ENCODE measurements at regions not wholly inside any gene's neighbourhood (a gene's known extent, or its start where the extent isn't known, plus 50 kb on each side); places are given as distances from the start of the nearest gene placed in this dataset.

DNA sequence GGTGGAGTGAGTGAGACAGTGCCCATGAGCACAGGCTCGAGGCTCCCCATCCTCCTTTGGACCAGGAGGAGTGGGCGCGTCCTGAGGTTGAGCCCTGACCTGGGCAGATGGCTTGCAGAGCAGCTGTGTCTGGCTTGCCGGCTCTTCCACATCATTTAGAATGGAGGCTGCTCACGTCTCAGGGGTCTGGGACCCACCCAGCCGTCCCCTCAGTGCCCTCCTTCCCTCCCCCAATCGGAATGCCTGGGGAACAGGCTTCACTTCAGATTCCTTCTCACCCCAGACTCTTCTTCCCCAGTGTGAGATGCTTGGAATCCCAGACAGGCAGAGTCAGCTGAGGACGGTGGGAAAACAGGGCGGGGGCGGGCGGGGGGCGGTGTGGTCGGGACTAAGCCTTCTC is 968.6 kb upstream of the ZNF722 start:
- POLR2A ChIA-PET = no interaction called here
- Histone ChIP-seq H3K9me3 (ENCODE audit: control insufficient read depth, insufficient read depth, low read length) (peaks cover 41% of the 10 kb centered on the region), H3K4me3 (ENCODE audit: low read depth, low read length) (no peak overlapping the region), H3K27ac (ENCODE audit: low read depth, low read length) (no peak overlapping the region), H3K27me3 (ENCODE audit: control insufficient read depth, insufficient read depth, low read length) (no peaks in the 10 kb centered on the region)
- TF ChIP-seq, protein P1, sequence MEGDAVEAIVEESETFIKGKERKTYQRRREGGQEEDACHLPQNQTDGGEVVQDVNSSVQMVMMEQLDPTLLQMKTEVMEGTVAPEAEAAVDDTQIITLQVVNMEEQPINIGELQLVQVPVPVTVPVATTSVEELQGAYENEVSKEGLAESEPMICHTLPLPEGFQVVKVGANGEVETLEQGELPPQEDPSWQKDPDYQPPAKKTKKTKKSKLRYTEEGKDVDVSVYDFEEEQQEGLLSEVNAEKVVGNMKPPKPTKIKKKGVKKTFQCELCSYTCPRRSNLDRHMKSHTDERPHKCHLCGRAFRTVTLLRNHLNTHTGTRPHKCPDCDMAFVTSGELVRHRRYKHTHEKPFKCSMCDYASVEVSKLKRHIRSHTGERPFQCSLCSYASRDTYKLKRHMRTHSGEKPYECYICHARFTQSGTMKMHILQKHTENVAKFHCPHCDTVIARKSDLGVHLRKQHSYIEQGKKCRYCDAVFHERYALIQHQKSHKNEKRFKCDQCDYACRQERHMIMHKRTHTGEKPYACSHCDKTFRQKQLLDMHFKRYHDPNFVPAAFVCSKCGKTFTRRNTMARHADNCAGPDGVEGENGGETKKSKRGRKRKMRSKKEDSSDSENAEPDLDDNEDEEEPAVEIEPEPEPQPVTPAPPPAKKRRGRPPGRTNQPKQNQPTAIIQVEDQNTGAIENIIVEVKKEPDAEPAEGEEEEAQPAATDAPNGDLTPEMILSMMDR (IDR thresholded peaks at IDR 0.05; ENCODE audit: low read depth, low read length) = no peak
- DNase-seq (ENCODE audit: low read depth, low spot score) = no peak
- CTCF ChIA-PET = no interaction called here

- H3K27ac ChIP-seq (ENCODE audit: low read depth, low read length) = no peak overlapping the region
- TF ChIP-seq, protein P1 (IDR thresholded peaks at IDR 0.05; ENCODE audit: low read depth, low read length) = no peak
- H3K4me3 ChIP-seq (ENCODE audit: low read depth, low read length) = no peak overlapping the region
- H3K27me3 ChIP-seq (ENCODE audit: control insufficient read depth, insufficient read depth, low read length) = no peaks in the 10 kb centered on the region
- DNase-seq (ENCODE audit: low read depth, low spot score) = no peak
- peaks cover 44% of the 10 kb centered on the region for H3K9me3 ChIP-seq (ENCODE audit: control insufficient read depth, insufficient read depth, low read length)
- ChIA-PET POLR2A (no interaction called here), CTCF (no interaction called here)
Observed at GRCh38 chr7:63031838-63032436, 966.7 kb upstream of the ZNF722 start.

- Histone ChIP-seq H3K4me3 (ENCODE audit: low read depth, low read length) (no peak overlapping the region), H3K27me3 (ENCODE audit: control insufficient read depth, insufficient read depth, low read length) (no peaks in the 10 kb centered on the region), H3K27ac (ENCODE audit: low read depth, low read length) (no peak overlapping the region), H3K9me3 (ENCODE audit: control insufficient read depth, insufficient read depth, low read length) (peaks cover 71% of the 10 kb centered on the region)
- ChIA-PET POLR2A (no interaction called here), CTCF (no interaction called here)
- no peak for DNase-seq (ENCODE audit: low read depth, low spot score)
- TF ChIP-seq, protein P1 (IDR thresholded peaks at IDR 0.05; ENCODE audit: low read depth, low read length) = no peak
Observed at GRCh38 chr7:63037242-63037641, 961.4 kb upstream of the ZNF722 start.

DNA sequence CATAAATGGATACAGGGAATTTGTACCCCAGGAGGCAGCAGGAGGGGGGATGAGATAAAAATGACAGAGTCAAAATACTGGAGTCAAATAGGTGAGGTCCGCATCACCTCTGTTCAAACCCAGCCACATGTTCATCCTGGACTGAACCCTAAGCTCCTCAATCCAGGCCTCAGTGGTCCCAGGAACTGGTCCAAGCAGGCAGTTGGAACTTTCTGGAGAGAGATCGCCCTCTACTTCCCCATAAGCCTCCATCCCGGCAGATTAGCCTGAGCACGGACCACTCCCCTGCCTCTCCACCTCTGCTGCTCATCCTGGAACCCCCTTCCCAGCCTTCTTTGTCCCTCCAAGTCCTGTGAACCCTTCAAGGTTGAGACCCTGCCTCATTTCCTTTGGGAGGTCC is 959.7 kb upstream of the ZNF722 start:
- ChIA-PET POLR2A (no interaction called here), CTCF (no interaction called here)
- H3K9me3 ChIP-seq (ENCODE audit: control insufficient read depth, insufficient read depth, low read length) = peaks cover 77% of the 10 kb centered on the region
- TF ChIP-seq, protein P1 (IDR thresholded peaks at IDR 0.05; ENCODE audit: low read depth, low read length) = no peak
- no peak overlapping the region for H3K27ac ChIP-seq (ENCODE audit: low read depth, low read length)
- H3K27me3 ChIP-seq (ENCODE audit: control insufficient read depth, insufficient read depth, low read length) = no peaks in the 10 kb centered on the region
- no peak for DNase-seq (ENCODE audit: low read depth, low spot score)
- H3K4me3 ChIP-seq (ENCODE audit: low read depth, low read length) = no peak overlapping the region

- TF ChIP-seq, protein P1 (IDR thresholded peaks at IDR 0.05; ENCODE audit: low read depth, low read length) = no peak
- no peak overlapping the region for H3K27ac ChIP-seq (ENCODE audit: low read depth, low read length)
- no peak for DNase-seq (ENCODE audit: low read depth, low spot score)
- CTCF ChIA-PET = no interaction called here
- H3K27me3 ChIP-seq (ENCODE audit: control insufficient read depth, insufficient read depth, low read length) = no peaks in the 10 kb centered on the region
- H3K9me3 ChIP-seq (ENCODE audit: control insufficient read depth, insufficient read depth, low read length) = peaks cover 86% of the 10 kb centered on the region
- POLR2A ChIA-PET = no interaction called here
- no peak overlapping the region for H3K4me3 ChIP-seq (ENCODE audit: low read depth, low read length)
Observed at GRCh38 chr7:63039882-63040281, 958.8 kb upstream of the ZNF722 start.

Measured in AG04450 (cell line).